Stomach (tissue), 8 donors: ENCODE measurements at regions not wholly inside any gene's neighbourhood (a gene's known extent, or its start where the extent isn't known, plus 50 kb on each side); places are given as distances from the start of the nearest gene placed in this dataset.

Experiments used
- DNase-seq, 2 donors: peaks; one replicate each; pipeline versions ENCODE4 v3.0.0 to v3.0.0-alpha.2; 2013 to 2019
- H3K27ac ChIP-seq, 5 donors: fragments of 200-600 bp in 4 of 5; sonication (generic) in 4 of 5; one replicate each; pipeline ENCODE4 v1.5.1; 2013 to 2019; ENCODE audit warnings: mild to moderate bottlenecking in 1 of 5, moderate library complexity in 1 of 5
- H3K27me3 ChIP-seq, 3 donors: fragments of 200-600 bp; sonication (generic); one replicate each; pipeline ENCODE4 v1.5.1; 2017 to 2019; ENCODE audit warnings: mixed run types in 1 of 3
- H3K36me3 ChIP-seq, 4 donors: fragments of 200-600 bp; sonication (generic); 1 replicate in 3 of 4; 2 replicates in 1 of 4; pipeline ENCODE4 v1.5.1; 2016 to 2019
- H3K4me1 ChIP-seq, 4 donors: fragments of 200-600 bp; sonication (generic); one replicate each; pipeline ENCODE4 v1.5.1; 2016 to 2019
- H3K4me3 ChIP-seq, 4 donors: fragments of 200-600 bp; sonication (generic) in 3 of 4; one replicate each; pipeline ENCODE4 v1.5.1; 2016 to 2019; ENCODE audit warnings: mild to moderate bottlenecking in 1 of 4
- H3K9me3 ChIP-seq, 4 donors: fragments of 200-600 bp; sonication (generic); one replicate each; pipeline ENCODE4 v1.5.1; 2016 to 2019
- EP300 ChIP-seq: sonication (generic); formaldehyde crosslinking; IDR thresholded peaks from one replicate; pipeline ENCODE4 v1.6.1; 2017; ENCODE audit warnings: antibody characterized with exemption
- POLR2A ChIP-seq, 4 donors: fragments of 450-650 bp; IDR thresholded peaks; one replicate each; pipeline ENCODE4 v1.6.1; 2016; ENCODE audit warnings: antibody characterized with exemption in 4 of 4, control low read depth in 2 of 4, mild to moderate bottlenecking in 1 of 4, moderate library complexity in 1 of 4
- POLR2AphosphoS5 ChIP-seq, 3 donors: sonication (generic); formaldehyde crosslinking; IDR thresholded peaks; one replicate each; pipeline ENCODE4 v1.6.1; 2016; ENCODE audit warnings: antibody characterized with exemption in 3 of 3
- WGBS, 5 donors: extraction: QIAGEN DNeasy Blood & Tissue Kit in 3 of 5; methylation state at CpG; one replicate each; pipeline versions ENCODE4 v1.1.5 to v1.1.7; 2013 to 2018; 5-methylcytosine and 5-hydroxymethylcytosine counted together
- intact Hi-C: fragments of 100-400 bp; cut with DNase I; formaldehyde crosslinking; loops from one replicate; pipeline ENCODE4 v1.15.1; 2023; ENCODE audit warnings: low total_unique reads
- TF ChIP-seq, protein P1 (sequence below), 7 experiments: fragments of 450-650 bp in 4 of 7; fragments of 200-600 bp in 3 of 7; sonication (generic) in 3 of 7; IDR thresholded peaks; one replicate each; pipeline ENCODE4 v1.5.1; 2016 to 2019; ENCODE audit warnings: antibody characterized with exemption in 7 of 7, control low read depth in 2 of 7, mild to moderate bottlenecking in 1 of 7
- donor health status: healthy with polysubstance abuse.
- donor health status: Bipolar disorder and iron deficiency.
- donor health status: healthy.

DNA sequence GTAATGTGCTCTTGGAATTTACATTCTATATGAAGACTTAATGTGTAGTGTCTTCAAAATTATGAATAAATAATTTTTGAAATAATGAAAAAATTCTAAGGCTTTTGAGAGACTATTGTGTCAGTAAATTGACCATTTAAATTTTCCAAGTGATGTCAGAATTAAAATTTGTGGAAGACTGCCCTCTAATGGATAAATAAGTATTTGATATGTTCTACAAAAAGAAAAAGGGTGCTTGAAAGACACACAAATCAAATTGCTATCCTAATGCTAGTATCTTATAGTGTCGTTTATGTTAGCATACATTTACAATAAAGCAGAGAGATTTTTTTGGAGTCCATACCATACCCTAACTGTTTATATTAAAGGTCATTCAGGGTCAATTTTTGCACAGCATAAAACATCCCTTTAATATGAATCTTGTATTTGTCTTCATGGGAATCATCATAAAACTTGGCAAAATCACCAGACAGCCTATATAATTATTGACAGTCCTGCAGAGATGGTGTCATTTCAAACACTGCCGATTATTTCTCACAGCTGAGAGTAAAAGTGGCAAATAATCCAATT lies 120.8 kb upstream of the SLC27A6 start:
- TF ChIP-seq, protein P1, sequence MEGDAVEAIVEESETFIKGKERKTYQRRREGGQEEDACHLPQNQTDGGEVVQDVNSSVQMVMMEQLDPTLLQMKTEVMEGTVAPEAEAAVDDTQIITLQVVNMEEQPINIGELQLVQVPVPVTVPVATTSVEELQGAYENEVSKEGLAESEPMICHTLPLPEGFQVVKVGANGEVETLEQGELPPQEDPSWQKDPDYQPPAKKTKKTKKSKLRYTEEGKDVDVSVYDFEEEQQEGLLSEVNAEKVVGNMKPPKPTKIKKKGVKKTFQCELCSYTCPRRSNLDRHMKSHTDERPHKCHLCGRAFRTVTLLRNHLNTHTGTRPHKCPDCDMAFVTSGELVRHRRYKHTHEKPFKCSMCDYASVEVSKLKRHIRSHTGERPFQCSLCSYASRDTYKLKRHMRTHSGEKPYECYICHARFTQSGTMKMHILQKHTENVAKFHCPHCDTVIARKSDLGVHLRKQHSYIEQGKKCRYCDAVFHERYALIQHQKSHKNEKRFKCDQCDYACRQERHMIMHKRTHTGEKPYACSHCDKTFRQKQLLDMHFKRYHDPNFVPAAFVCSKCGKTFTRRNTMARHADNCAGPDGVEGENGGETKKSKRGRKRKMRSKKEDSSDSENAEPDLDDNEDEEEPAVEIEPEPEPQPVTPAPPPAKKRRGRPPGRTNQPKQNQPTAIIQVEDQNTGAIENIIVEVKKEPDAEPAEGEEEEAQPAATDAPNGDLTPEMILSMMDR (IDR thresholded peaks at IDR 0.05) = peak in 3 of 7 experiments; percentile 12 to 27 (median 18)
- no peak for TF ChIP-seq POLR2A (IDR thresholded peaks at IDR 0.05)
- Histone ChIP-seq H3K36me3 (no peaks in the 10 kb centered on the region), H3K27ac (no peak overlapping the region), H3K27me3 (no peaks in the 10 kb centered on the region), H3K4me1 (no peaks in the 10 kb centered on the region), H3K4me3 (no peak overlapping the region), H3K9me3 (peaks cover 0 to 11% (median 3%) of the 10 kb centered on the region in 4 donors)
- DNase-seq = peak in 1 of 2 donors; percentile 58
- 36 to 41% (median 41%) methylated on average over 2 of the region's 2 CpGs for WGBS, 5 donors
- intact Hi-C loops = loop anchor here (10.0 kb wide), 2 partner anchors 180 to 630 kb away; no protein-coding TSS in a partner anchor

DNA sequence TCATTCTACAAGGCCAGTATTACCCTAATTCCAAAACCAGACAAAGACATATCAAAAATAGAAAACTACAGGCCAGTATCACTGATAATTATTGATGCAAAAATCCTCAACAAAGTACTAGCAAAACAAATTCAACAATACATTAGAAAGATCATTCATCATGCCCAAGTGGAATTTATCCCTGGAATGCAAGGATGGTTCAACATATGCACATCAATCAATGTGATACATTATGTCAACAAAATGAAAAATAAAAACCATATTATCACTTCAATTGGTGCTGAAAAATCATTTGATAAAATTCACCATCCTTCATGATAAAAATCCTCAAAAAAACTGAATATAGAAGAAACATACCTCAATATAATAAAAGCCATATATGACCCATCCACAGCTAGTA lies 115.2 kb upstream of the SLC27A6 start:
- no peaks in the 10 kb centered on the region for H3K4me1 ChIP-seq
- H3K4me3 ChIP-seq = no peak overlapping the region
- no peaks in the 10 kb centered on the region for H3K36me3 ChIP-seq
- intact Hi-C loops = no loop called here
- no peak overlapping the region for H3K27ac ChIP-seq
- no peaks in the 10 kb centered on the region for H3K27me3 ChIP-seq
- TF ChIP-seq EP300 = no peak
- TF ChIP-seq POLR2AphosphoS5 (IDR thresholded peaks at IDR 0.05) = no peak
- TF ChIP-seq POLR2A (IDR thresholded peaks at IDR 0.05) = no peak
- TF ChIP-seq, protein P1 (IDR thresholded peaks at IDR 0.05) = no peak
- peaks cover 0 to 23% (median 10%) of the 10 kb centered on the region in 4 donors for H3K9me3 ChIP-seq
- no peak for DNase-seq

DNA sequence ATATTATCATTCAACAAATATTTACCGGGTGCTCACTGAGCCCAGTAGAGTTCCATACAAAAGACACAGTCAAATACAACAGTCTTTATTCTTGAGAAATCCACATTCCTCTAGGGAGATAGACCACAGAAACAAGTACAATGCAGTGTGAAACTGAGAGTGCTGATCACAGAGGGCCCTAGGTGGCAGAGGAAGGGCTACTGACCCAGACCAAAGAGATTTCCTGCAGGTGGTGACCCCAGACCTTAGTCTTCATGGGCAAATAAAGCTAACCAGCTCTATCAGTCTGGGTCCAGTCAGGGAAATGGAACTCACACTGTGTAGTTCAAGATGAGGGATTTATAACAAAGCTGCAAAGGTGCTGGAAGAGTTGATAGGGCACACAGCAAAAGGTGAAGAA lies 110.4 kb upstream of the SLC27A6 start:
- Histone ChIP-seq H3K4me1 (no peaks in the 10 kb centered on the region), H3K36me3 (no peaks in the 10 kb centered on the region), H3K27me3 (no peaks in the 10 kb centered on the region), H3K4me3 (no peak overlapping the region), H3K27ac (no peak overlapping the region), H3K9me3 (peaks cover 0 to 7% (median 5%) of the 10 kb centered on the region in 4 donors)
- intact Hi-C loops = no loop called here
- no peak for DNase-seq
- no peak for TF ChIP-seq POLR2A (IDR thresholded peaks at IDR 0.05)
- TF ChIP-seq, protein P1 (IDR thresholded peaks at IDR 0.05) = no peak
- no peak for TF ChIP-seq EP300
- no peak for TF ChIP-seq POLR2AphosphoS5 (IDR thresholded peaks at IDR 0.05)
- whole genome bisulfite sequencing, 5 donors = 16 to 67% (median 44%) methylated on average over 1 of the region's 1 CpG

DNA sequence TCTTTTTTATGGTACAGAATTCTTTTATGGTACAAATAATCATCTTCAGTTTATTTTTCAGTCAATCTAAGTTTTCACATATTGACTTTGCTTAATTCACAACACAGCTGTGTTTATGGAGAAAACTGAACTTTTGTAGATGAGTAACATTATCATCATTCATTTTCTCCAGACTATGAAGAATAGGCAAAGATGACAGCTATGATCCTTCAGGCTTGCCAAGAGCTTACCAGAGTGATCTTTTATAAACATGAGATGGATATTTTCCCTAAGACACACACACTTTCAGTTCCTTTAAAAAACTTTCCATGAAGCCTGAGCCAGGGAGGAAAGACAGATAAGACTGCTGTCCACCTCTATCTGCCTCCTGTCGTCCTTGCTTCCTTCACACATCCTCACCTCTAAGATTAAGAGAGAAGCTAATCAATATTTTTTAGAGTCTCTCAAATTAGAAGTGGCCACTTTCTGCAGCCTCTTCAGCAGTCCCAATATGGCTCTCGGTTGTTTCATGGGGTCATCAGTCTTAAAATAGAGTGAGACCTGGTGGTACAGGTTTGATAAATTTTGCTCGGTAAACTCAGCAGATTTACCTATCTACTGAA lies 108.1 kb upstream of the SLC27A6 start:
- TF ChIP-seq POLR2AphosphoS5 (IDR thresholded peaks at IDR 0.05) = no peak
- no peak for TF ChIP-seq POLR2A (IDR thresholded peaks at IDR 0.05)
- TF ChIP-seq EP300 = no peak
- TF ChIP-seq, protein P1 (IDR thresholded peaks at IDR 0.05) = no peak
- 50 to 69% (median 66%) methylated on average over 3 of the region's 3 CpGs for WGBS, 5 donors
- no peaks in the 10 kb centered on the region for H3K27me3 ChIP-seq
- H3K9me3 ChIP-seq = no peaks in the 10 kb centered on the region
- no peaks in the 10 kb centered on the region for H3K4me1 ChIP-seq
- intact Hi-C loops = no loop called here
- H3K4me3 ChIP-seq = no peak overlapping the region
- no peak overlapping the region for H3K27ac ChIP-seq
- peak in 1 of 2 donors; percentile 37 for DNase-seq
- no peaks in the 10 kb centered on the region for H3K36me3 ChIP-seq
